HepG2 (cell line): ENCODE measurements at regions not wholly inside any gene's neighbourhood (a gene's known extent, or its start where the extent isn't known, plus 50 kb on each side); places are given as distances from the start of the nearest gene placed in this dataset.

Experiments
- ATAC-seq: fragments of 200-7000 bp; cut with Tn5 transposase; 3 replicates; pipeline ENCODE4 v1.9.1; 2020; ENCODE audit warnings: mild to moderate bottlenecking, moderate library complexity
- BruUV-seq: library from RNA; stranded (reverse); fragments of 400-500 nt; replicated peaks from 2 replicates; lab custom pipeline; 2021; lab: Mats Ljungman, UMichigan
- CTCF ChIA-PET: fragments of 300-600 bp; formaldehyde crosslinking; extraction: SDS; loops from one replicate; lab custom pipeline; 2021; ENCODE audit warnings: low total read pairs, inconsistent platforms, low intra/inter-chr PET ratio; lab: Yijun Ruan, JAX
- POLR2A ChIA-PET: fragments of 350-600 bp; sonication (Branson Sonifier 250); formaldehyde crosslinking; loops from one replicate; lab custom pipeline; 2020; ENCODE audit warnings: antibody characterized with exemption, inconsistent platforms; lab: Yijun Ruan, JAX
- DNase-seq: peaks from one replicate; pipeline ENCODE4 v3.0.0-alpha.2; 2015; ENCODE audit warnings: low spot score
- FAIRE-seq: peaks from 3 replicates; lab custom pipeline; 2011; peaks lifted over from hg19 to GRCh38; lab: Jason Lieb, UNC
- H2AFZ ChIP-seq: one replicate; pipeline ENCODE4 v1.6.1; 2011; ENCODE audit warnings: low read length, inconsistent platforms
- H3K27ac ChIP-seq: fragments of 300-600 bp; 3 replicates; pipeline ENCODE4 v1.8.0; 2011; ENCODE audit warnings: mixed run types, mild to moderate bottlenecking, mixed read lengths, low read length, inconsistent platforms; ENCODE audit not compliant: insufficient read depth; ENCODE audit errors: extremely low read length
- H3K27me3 ChIP-seq, 2 experiments: fragments of 200-600 bp in 1 of 2; 2 replicates in 1 of 2; 3 replicates in 1 of 2; pipeline versions ENCODE4 v1.6.0 to v1.8.0; 2011; ENCODE audit warnings: low read length in 2 of 2, mild to moderate bottlenecking in 2 of 2, moderate library complexity in 2 of 2, inconsistent platforms in 1 of 2; ENCODE audit not compliant: insufficient read depth in 2 of 2, control insufficient read depth in 1 of 2
- H3K36me3 ChIP-seq, 2 experiments: fragments of 200-600 bp in 1 of 2; replicated peaks in 1 of 2; 2 replicates in 1 of 2; 3 replicates in 1 of 2; pipeline versions ENCODE4 v1.5.1 to v1.8.0; 2011; ENCODE audit warnings: low read length in 2 of 2, inconsistent platforms in 1 of 2; ENCODE audit not compliant: insufficient read depth in 2 of 2, control insufficient read depth in 1 of 2
- H3K4me1 ChIP-seq: 2 replicates; pipeline ENCODE4 v1.5.1; 2012; ENCODE audit warnings: low read length, inconsistent platforms; ENCODE audit not compliant: insufficient read depth
- H3K4me2 ChIP-seq: 2 replicates; pipeline ENCODE4 v1.6.0; 2011; ENCODE audit warnings: low read depth, low read length, inconsistent platforms
- H3K4me3 ChIP-seq, 3 experiments: fragments of 200-600 bp in 1 of 3; sonication (generic), shearing (Covaris generic) in 1 of 3; replicated peaks in 1 of 3; 2 replicates each; pipeline ENCODE4 v1.5.1; 2011 to 2016; ENCODE audit warnings: low read length in 3 of 3, inconsistent platforms in 2 of 3, low read depth in 2 of 3, mild to moderate bottlenecking in 2 of 3, control low read depth in 1 of 3, mixed read lengths in 1 of 3; ENCODE audit not compliant: insufficient read depth in 1 of 3
- H3K79me2 ChIP-seq: one replicate; pipeline ENCODE4 v1.6.1; 2011; ENCODE audit warnings: low read length, inconsistent platforms; ENCODE audit not compliant: insufficient read depth
- H3K9ac ChIP-seq: 2 replicates; pipeline ENCODE4 v1.6.0; 2011; ENCODE audit warnings: mild to moderate bottlenecking, low read depth, low read length, inconsistent platforms; ENCODE audit not compliant: insufficient read depth
- H3K9me3 ChIP-seq: 2 replicates; pipeline ENCODE4 v1.5.1; 2012; ENCODE audit warnings: mild to moderate bottlenecking, low read length
- H4K20me1 ChIP-seq: 2 replicates; pipeline ENCODE4 v1.6.0; 2011; ENCODE audit warnings: inconsistent platforms, mild to moderate bottlenecking, low read length, moderate library complexity; ENCODE audit not compliant: insufficient read depth
- ATF3 ChIP-seq: sonication (generic); formaldehyde crosslinking; IDR thresholded peaks from 2 replicates; pipeline ENCODE4 v1.4.0; 2020; ENCODE audit warnings: missing genetic modification reagents
- E2F2 ChIP-seq: sonication (generic); formaldehyde crosslinking; IDR thresholded peaks from 2 replicates; pipeline ENCODE4 v1.4.0; 2020; ENCODE audit warnings: missing genetic modification reagents, borderline replicate concordance
- FOXA3 ChIP-seq: IDR thresholded peaks from 2 replicates; pipeline ENCODE4 v1.6.1; 2016; ENCODE audit warnings: missing genetic modification reagents, missing compliant biosample characterization
- HNF4G ChIP-seq, 2 experiments: sonication (generic) in 1 of 2; formaldehyde crosslinking in 1 of 2; IDR thresholded peaks; 2 replicates each; pipeline versions ENCODE4 v1.4.0 to v1.6.1; 2011 to 2020; ENCODE audit warnings: borderline replicate concordance in 2 of 2, low read depth in 2 of 2, mild to moderate bottlenecking in 2 of 2, low read length in 1 of 2, missing genetic modification reagents in 1 of 2, moderate library complexity in 1 of 2
- NR0B2 ChIP-seq: sonication (generic); formaldehyde crosslinking; IDR thresholded peaks from 2 replicates; pipeline ENCODE4 v1.4.0; 2020; ENCODE audit warnings: mild to moderate bottlenecking, missing genetic modification reagents
- RAD21 ChIP-seq: fragments of 450-650 bp; formaldehyde crosslinking; IDR thresholded peaks from 2 replicates; pipeline ENCODE4 v1.5.0; 2020; ENCODE audit warnings: mild to moderate bottlenecking
- RFX3 ChIP-seq: IDR thresholded peaks from 2 replicates; pipeline ENCODE4 v1.6.1; 2016; ENCODE audit warnings: missing biosample characterization, missing genetic modification reagents
- TEAD3 ChIP-seq: optimal IDR thresholded peaks from 2 replicates; pipeline ENCODE3; 2016; ENCODE audit warnings: borderline replicate concordance
- THAP7 ChIP-seq: sonication (generic); formaldehyde crosslinking; IDR thresholded peaks from 2 replicates; pipeline ENCODE4 v1.8.1; 2023; ENCODE audit warnings: mild to moderate bottlenecking, missing genetic modification reagents
- ZNF274 ChIP-seq: sonication (generic); formaldehyde crosslinking; IDR thresholded peaks from 2 replicates; pipeline ENCODE4 v1.5.1; 2020; ENCODE audit warnings: mild to moderate bottlenecking, missing genetic modification reagents
- ZNF337 ChIP-seq: sonication (generic); formaldehyde crosslinking; IDR thresholded peaks from 2 replicates; pipeline ENCODE4 v1.5.1; 2020; ENCODE audit warnings: missing genetic modification reagents, low read depth, mild to moderate bottlenecking, borderline replicate concordance
- ZNF354B ChIP-seq: sonication (generic); formaldehyde crosslinking; IDR thresholded peaks from 2 replicates; pipeline ENCODE4 v1.8.0; 2022; ENCODE audit warnings: mild to moderate bottlenecking, missing genetic modification reagents
- ZNF614 ChIP-seq: IDR thresholded peaks from 2 replicates; pipeline ENCODE4 v1.6.1; 2018; ENCODE audit warnings: missing biosample characterization, missing genetic modification reagents, inconsistent platforms, borderline replicate concordance
- ZSCAN29 ChIP-seq: sonication (generic); formaldehyde crosslinking; conservative IDR thresholded peaks from 2 replicates; pipeline ENCODE4 v1.4.0; 2020; ENCODE audit warnings: mild to moderate bottlenecking, missing genetic modification reagents
- WGBS: methylation state at CpG from one replicate; pipeline ENCODE4 v1.1.6; 2017; ENCODE audit warnings: low lambda C conversion rate; 5-methylcytosine and 5-hydroxymethylcytosine counted together
- in situ Hi-C: cut with HindIII; loops from 2 replicates; pipeline ENCODE4 v1.10.0; 2017; ENCODE audit warnings: low pct_unique_long_range_greater_than_20kb; ENCODE audit not compliant: extremely low pct_ligation_motif_present
- intact Hi-C: fragments of 100-400 bp; cut with micrococcal nuclease; formaldehyde crosslinking; loops from one replicate; pipeline ENCODE4 v1.10.0; 2022; ENCODE audit not compliant: unreplicated experiment
- TF ChIP-seq, protein P1 (sequence below): sonication (generic); formaldehyde crosslinking; IDR thresholded peaks from 2 replicates; pipeline ENCODE4 v1.9.0; 2021; ENCODE audit warnings: missing genetic modification reagents, borderline replicate concordance
- TF ChIP-seq, protein P2 (sequence below): sonication (generic); formaldehyde crosslinking; IDR thresholded peaks from 2 replicates; pipeline ENCODE4 v1.5.0; 2020; ENCODE audit warnings: missing genetic modification reagents, mild to moderate bottlenecking, borderline replicate concordance

DNA sequence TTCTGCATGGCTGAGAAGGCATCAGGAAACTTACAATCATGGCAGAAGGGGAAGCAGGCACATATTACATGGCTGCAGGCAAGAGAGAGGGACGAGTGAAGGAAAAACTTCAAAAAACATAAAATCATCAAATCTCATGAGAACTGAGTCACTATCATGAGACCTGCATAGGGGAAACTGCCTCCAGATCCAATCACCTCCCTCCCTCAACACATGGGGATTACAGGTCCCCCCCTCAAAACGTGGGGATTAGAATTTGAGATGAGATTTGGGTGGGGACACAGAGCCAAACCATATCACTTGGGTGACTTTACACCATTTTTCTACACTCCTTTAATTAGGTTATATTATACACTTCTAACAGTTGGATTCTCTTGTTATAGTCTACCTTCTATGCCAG, 490.7 kb upstream of the KCND2 start:
- H3K4me1 ChIP-seq: no peaks in the 10 kb centered on the region
- no peak overlapping the region for H3K4me3 ChIP-seq
- H3K9ac ChIP-seq: no peak overlapping the region
- in situ Hi-C loops: no loop called here
- H3K9me3 ChIP-seq: no peaks in the 10 kb centered on the region
- intact Hi-C loops: no loop called here
- ATAC-seq (no peak), FAIRE-seq (no peak), DNase-seq (no peak)
- H3K36me3 ChIP-seq: no peaks in the 10 kb centered on the region
- TF ChIP-seq E2F2 (no peak), ZNF274 (CRISPR knock-in tag) (no peak), RFX3 (no peak), HNF4G (IDR thresholded peaks at IDR 0.05; ENCODE audit: borderline replicate concordance, low read depth, low read length) (no peak), HNF4G (CRISPR knock-in tag; IDR thresholded peaks at IDR 0.05; ENCODE audit: borderline replicate concordance, low read depth) (no peak), ZNF337 (CRISPR knock-in tag) (no peak), ZNF614 (CRISPR knock-in tag) (no peak), FOXA3 (CRISPR knock-in tag) (no peak), NR0B2 (CRISPR knock-in tag) (no peak), ATF3 (CRISPR knock-in tag) (no peak), RAD21 (CRISPR knock-in tag) (no peak), ZNF354B (no peak), TEAD3 (CRISPR knock-in tag) (no peak), ZSCAN29 (CRISPR knock-in tag) (no peak), THAP7 (no peak)
- TF ChIP-seq, protein P1, sequence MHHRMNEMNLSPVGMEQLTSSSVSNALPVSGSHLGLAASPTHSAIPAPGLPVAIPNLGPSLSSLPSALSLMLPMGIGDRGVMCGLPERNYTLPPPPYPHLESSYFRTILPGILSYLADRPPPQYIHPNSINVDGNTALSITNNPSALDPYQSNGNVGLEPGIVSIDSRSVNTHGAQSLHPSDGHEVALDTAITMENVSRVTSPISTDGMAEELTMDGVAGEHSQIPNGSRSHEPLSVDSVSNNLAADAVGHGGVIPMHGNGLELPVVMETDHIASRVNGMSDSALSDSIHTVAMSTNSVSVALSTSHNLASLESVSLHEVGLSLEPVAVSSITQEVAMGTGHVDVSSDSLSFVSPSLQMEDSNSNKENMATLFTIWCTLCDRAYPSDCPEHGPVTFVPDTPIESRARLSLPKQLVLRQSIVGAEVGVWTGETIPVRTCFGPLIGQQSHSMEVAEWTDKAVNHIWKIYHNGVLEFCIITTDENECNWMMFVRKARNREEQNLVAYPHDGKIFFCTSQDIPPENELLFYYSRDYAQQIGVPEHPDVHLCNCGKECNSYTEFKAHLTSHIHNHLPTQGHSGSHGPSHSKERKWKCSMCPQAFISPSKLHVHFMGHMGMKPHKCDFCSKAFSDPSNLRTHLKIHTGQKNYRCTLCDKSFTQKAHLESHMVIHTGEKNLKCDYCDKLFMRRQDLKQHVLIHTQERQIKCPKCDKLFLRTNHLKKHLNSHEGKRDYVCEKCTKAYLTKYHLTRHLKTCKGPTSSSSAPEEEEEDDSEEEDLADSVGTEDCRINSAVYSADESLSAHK (CRISPR knock-in tag): no peak
- TF ChIP-seq, protein P2, sequence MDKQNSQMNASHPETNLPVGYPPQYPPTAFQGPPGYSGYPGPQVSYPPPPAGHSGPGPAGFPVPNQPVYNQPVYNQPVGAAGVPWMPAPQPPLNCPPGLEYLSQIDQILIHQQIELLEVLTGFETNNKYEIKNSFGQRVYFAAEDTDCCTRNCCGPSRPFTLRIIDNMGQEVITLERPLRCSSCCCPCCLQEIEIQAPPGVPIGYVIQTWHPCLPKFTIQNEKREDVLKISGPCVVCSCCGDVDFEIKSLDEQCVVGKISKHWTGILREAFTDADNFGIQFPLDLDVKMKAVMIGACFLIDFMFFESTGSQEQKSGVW (CRISPR knock-in tag): no peak
- POLR2A ChIA-PET: no interaction called here
- no peaks in the 10 kb centered on the region for H4K20me1 ChIP-seq
- H3K79me2 ChIP-seq: no peaks in the 10 kb centered on the region
- CTCF ChIA-PET: no interaction called here
- no peak overlapping the region for H3K4me2 ChIP-seq
- no TSS peak for BruUV-seq
- 10% methylated on average over 2 of the region's 2 CpGs for WGBS
- no peaks in the 10 kb centered on the region for H3K27me3 ChIP-seq
- H2AFZ ChIP-seq: no peak overlapping the region
- H3K27ac ChIP-seq: no peak overlapping the region
